ENCODE measurements at regions not wholly inside any gene's neighbourhood (a gene's known extent, or its start where the extent isn't known, plus 50 kb on each side); places are given as distances from the start of the nearest gene placed in this dataset.

- Histone ChIP-seq H3K9ac (ENCODE audit: low read depth in 2 of 2, low read length in 2 of 2) (no peak overlapping the region), H3K9me3 (no peaks in the 10 kb centered on the region), H3K4me3 (no peak overlapping the region), H3K27ac (no peak overlapping the region), H3K36me3 (no peaks in the 10 kb centered on the region), H3K27me3 (no peaks in the 10 kb centered on the region), H3K4me1 (no peaks in the 10 kb centered on the region)
- TF ChIP-seq CTCF (IDR thresholded peaks at IDR 0.05): no peak
- no peak for DNase-seq
- intact Hi-C loops (cut with DNase I): no loop called here
Measured at GRCh38 chr13:93158565-93158964, 68.0 kb upstream of the GPC6 start.

- TF ChIP-seq CTCF (IDR thresholded peaks at IDR 0.05): no peak
- no peak overlapping the region for H3K4me3 ChIP-seq
- intact Hi-C loops (cut with DNase I): no loop called here
Measured at GRCh38 chr13:93169980-93170379, 56.6 kb upstream of the GPC6 start.

GRCh38 chr13:93172109-93172508, 54.5 kb upstream of the GPC6 start:
- H3K27me3 ChIP-seq: no peaks in the 10 kb centered on the region
- H3K4me3 ChIP-seq: no peak overlapping the region
- H3K27ac ChIP-seq: no peak overlapping the region
- no peaks in the 10 kb centered on the region for H3K4me1 ChIP-seq
- H3K36me3 ChIP-seq: no peaks in the 10 kb centered on the region
- H3K9me3 ChIP-seq: no peaks in the 10 kb centered on the region
- intact Hi-C loops (cut with DNase I): no loop called here
- no peak overlapping the region for H3K9ac ChIP-seq (ENCODE audit: low read depth in 2 of 2, low read length in 2 of 2)
- no peak for DNase-seq
- no peak for TF ChIP-seq CTCF (IDR thresholded peaks at IDR 0.05)

More at GRCh38 chr13:93169980-93170379, 56.6 kb upstream of the GPC6 start:
- no peak overlapping the region for H3K9ac ChIP-seq (ENCODE audit: low read depth in 2 of 2, low read length in 2 of 2)
- no peak for DNase-seq
- no peaks in the 10 kb centered on the region for H3K4me1 ChIP-seq
- no peak overlapping the region for H3K27ac ChIP-seq
- H3K9me3 ChIP-seq: no peaks in the 10 kb centered on the region
- no peaks in the 10 kb centered on the region for H3K36me3 ChIP-seq
- no peaks in the 10 kb centered on the region for H3K27me3 ChIP-seq

DNA sequence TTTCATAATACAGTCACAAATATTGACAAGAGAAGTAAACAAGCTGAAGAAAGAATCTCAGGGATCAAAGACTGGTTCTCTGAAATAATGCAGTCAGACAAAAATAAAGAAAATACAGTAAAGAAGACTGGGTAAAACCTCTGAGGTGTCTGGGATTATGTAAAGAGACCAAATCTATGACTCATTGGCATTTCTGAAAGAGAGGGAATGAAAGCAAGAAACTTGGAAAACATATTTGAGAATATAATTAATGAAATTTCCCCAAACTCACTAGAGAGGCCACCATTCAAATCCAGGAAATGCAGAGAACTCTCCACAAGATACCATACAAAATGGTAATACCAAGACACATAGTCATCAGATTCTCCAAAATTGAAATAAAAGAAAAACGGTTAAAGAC, 53.0 kb upstream of the GPC6 start:
- no peaks in the 10 kb centered on the region for H3K4me1 ChIP-seq
- H3K27me3 ChIP-seq: no peaks in the 10 kb centered on the region
- H3K27ac ChIP-seq: no peak overlapping the region
- intact Hi-C loops (cut with DNase I): no loop called here
- H3K9ac ChIP-seq (ENCODE audit: low read depth in 2 of 2, low read length in 2 of 2): no peak overlapping the region
- H3K36me3 ChIP-seq: no peaks in the 10 kb centered on the region
- no peaks in the 10 kb centered on the region for H3K9me3 ChIP-seq
- no peak overlapping the region for H3K4me3 ChIP-seq
- no peak for DNase-seq
- TF ChIP-seq CTCF (IDR thresholded peaks at IDR 0.05): no peak

DNA sequence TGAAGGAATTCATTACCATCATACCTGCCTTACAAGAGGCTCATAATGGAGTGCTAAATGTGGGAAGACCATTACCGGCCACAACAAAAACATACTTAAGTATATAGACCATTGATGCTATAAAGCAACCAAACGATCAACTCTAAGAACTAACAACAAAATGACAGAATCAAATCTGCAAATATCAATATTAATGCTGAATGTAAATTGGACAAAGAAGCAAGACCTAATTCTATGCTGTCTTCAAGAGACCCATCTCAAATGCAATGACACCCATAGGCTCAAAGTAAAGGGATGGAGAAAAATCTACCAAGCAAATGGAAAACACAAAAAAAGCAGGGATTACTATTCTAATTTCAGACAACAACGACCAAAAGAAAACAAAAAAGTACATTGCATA, 52.3 kb upstream of the GPC6 start:
- intact Hi-C loops (cut with DNase I): no loop called here
- Histone ChIP-seq H3K4me1 (no peaks in the 10 kb centered on the region), H3K9me3 (no peaks in the 10 kb centered on the region), H3K4me3 (no peak overlapping the region), H3K27ac (no peak overlapping the region), H3K9ac (ENCODE audit: low read depth in 2 of 2, low read length in 2 of 2) (no peak overlapping the region), H3K27me3 (no peaks in the 10 kb centered on the region), H3K36me3 (no peaks in the 10 kb centered on the region)
- no peak for TF ChIP-seq CTCF (IDR thresholded peaks at IDR 0.05)
- no peak for DNase-seq
